A549 (cell line): ENCODE measurements at regions not wholly inside any gene's neighbourhood (a gene's known extent, or its start where the extent isn't known, plus 50 kb on each side); places are given as distances from the start of the nearest gene placed in this dataset.

Experiments
- ATOH8 ChIP-seq: fragments of 250-450 bp; sonication (Bioruptor Pico); IDR thresholded peaks from 2 replicates; pipeline ENCODE4 v1.5.0; 2020; ENCODE audit warnings: low read depth, mild to moderate bottlenecking, moderate library complexity
- CEBPB ChIP-seq, 2 experiments: fragments of >200 bp in 1 of 2; sonication (Bioruptor Twin) in 1 of 2; formaldehyde crosslinking in 1 of 2; IDR thresholded peaks; 2 replicates each; pipeline ENCODE4 v1.6.1; 2012 to 2016
- CTCF ChIP-seq: fragments of >200 bp; sonication (Bioruptor Twin); formaldehyde crosslinking; IDR thresholded peaks from 3 replicates; pipeline ENCODE4 v1.5.1; 2016
- HOXB13 ChIP-seq: fragments of 250-450 bp; sonication (Bioruptor Pico); IDR thresholded peaks from 2 replicates; pipeline ENCODE4 v1.5.0; 2020; ENCODE audit warnings: low read depth, mild to moderate bottlenecking, moderate library complexity
- MAFK ChIP-seq: fragments of 450-650 bp; IDR thresholded peaks from 2 replicates; pipeline ENCODE4 v1.6.1; 2014; ENCODE audit not compliant: partially characterized antibody
- MYC ChIP-seq: IDR thresholded peaks from 2 replicates; pipeline ENCODE4 v1.6.1; 2012; ENCODE audit warnings: mild to moderate bottlenecking, inconsistent platforms, low read length, improper control_type of control experiment, borderline replicate concordance
- NR3C1 ChIP-seq: fragments of >200 bp; sonication (Bioruptor Twin); formaldehyde crosslinking; IDR thresholded peaks from 3 replicates; pipeline ENCODE4 v1.6.1; 2017
- PHF8 ChIP-seq: fragments of 200-600 bp; sonication (generic); IDR thresholded peaks from 2 replicates; pipeline ENCODE4 v1.6.1; 2016; ENCODE audit warnings: low read depth, mild to moderate bottlenecking, antibody characterized with exemption, moderate library complexity, borderline replicate concordance
- POLR2A ChIP-seq: IDR thresholded peaks from 2 replicates; pipeline ENCODE4 v1.6.1; 2012; ENCODE audit warnings: mild to moderate bottlenecking, low read length
- POLR2AphosphoS2 ChIP-seq: conservative IDR thresholded peaks from 2 replicates; pipeline ENCODE4 v1.6.1; 2012; ENCODE audit warnings: low read length, improper control_type of control experiment, inconsistent platforms
- RAD21 ChIP-seq, 2 experiments: fragments of >200 bp in 1 of 2; sonication (Bioruptor Twin) in 1 of 2; formaldehyde crosslinking in 1 of 2; IDR thresholded peaks in 1 of 2; conservative IDR thresholded peaks in 1 of 2; 2 replicates in 1 of 2; 3 replicates in 1 of 2; pipeline ENCODE4 v1.6.1; 2012 to 2018; ENCODE audit warnings: inconsistent platforms in 1 of 2
- USF2 ChIP-seq: fragments of 450-650 bp; IDR thresholded peaks from 2 replicates; pipeline ENCODE4 v1.6.1; 2014; ENCODE audit warnings: antibody characterized with exemption
- TF ChIP-seq, protein P1 (sequence below): IDR thresholded peaks from 2 replicates; pipeline ENCODE4 v1.6.1; 2012
- TF ChIP-seq, protein P2 (sequence below): fragments of 250-450 bp; sonication (Bioruptor Pico); IDR thresholded peaks from 2 replicates; pipeline ENCODE4 v1.5.0; 2021; ENCODE audit warnings: mild to moderate bottlenecking, moderate library complexity, borderline replicate concordance

- TF ChIP-seq, protein P1, sequence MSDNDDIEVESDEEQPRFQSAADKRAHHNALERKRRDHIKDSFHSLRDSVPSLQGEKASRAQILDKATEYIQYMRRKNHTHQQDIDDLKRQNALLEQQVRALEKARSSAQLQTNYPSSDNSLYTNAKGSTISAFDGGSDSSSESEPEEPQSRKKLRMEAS = no peak
- TF ChIP-seq CTCF = no peak
- no peak for TF ChIP-seq POLR2AphosphoS2
- no peak for TF ChIP-seq HOXB13 (CRISPR knock-in tag)
- no peak for TF ChIP-seq RAD21 (conservative IDR thresholded peaks at IDR 0.05 in 1 of 2, IDR thresholded peaks at IDR 0.05 in 1 of 2)
- no peak for TF ChIP-seq USF2
- no peak for TF ChIP-seq MAFK
- TF ChIP-seq POLR2A = no peak
- no peak for TF ChIP-seq PHF8
- TF ChIP-seq, protein P2, sequence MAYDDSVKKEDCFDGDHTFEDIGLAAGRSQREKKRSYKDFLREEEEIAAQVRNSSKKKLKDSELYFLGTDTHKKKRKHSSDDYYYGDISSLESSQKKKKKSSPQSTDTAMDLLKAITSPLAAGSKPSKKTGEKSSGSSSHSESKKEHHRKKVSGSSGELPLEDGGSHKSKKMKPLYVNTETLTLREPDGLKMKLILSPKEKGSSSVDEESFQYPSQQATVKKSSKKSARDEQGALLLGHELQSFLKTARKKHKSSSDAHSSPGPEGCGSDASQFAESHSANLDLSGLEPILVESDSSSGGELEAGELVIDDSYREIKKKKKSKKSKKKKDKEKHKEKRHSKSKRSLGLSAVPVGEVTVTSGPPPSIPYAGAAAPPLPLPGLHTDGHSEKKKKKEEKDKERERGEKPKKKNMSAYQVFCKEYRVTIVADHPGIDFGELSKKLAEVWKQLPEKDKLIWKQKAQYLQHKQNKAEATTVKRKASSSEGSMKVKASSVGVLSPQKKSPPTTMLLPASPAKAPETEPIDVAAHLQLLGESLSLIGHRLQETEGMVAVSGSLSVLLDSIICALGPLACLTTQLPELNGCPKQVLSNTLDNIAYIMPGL = no peak
- TF ChIP-seq ATOH8 (CRISPR knock-in tag) = no peak
- no peak for TF ChIP-seq NR3C1
- TF ChIP-seq MYC = no peak
- TF ChIP-seq CEBPB (IDR thresholded peaks at IDR 0.05) = no peak
Observed at GRCh38 chr6:126481319-126481718, 141.4 kb downstream of the CENPW start.
